ENCODE measurements at regions not wholly inside any gene's neighbourhood (a gene's known extent, or its start where the extent isn't known, plus 50 kb on each side); places are given as distances from the start of the nearest gene placed in this dataset.
A peak's percentile ranks its signal among the peaks of the same experiment; 100 is the strongest.

- no peak overlapping the region for H3K56ac ChIP-seq (replicated peaks; ENCODE audit: insufficient read length, low read depth, low read length)
- H4K5ac ChIP-seq (ENCODE audit: insufficient read length, low read depth, low read length): no peak overlapping the region
- H4K8ac ChIP-seq (ENCODE audit: extremely low read depth, insufficient read depth, low read length): no peak overlapping the region
- no peaks in the 10 kb centered on the region for H3K79me1 ChIP-seq (ENCODE audit: low read depth, low read length)
- peak overlapping the region; percentile 51; the same call in 1 of the 2 replicates for H2BK20ac ChIP-seq (ENCODE audit: low read length)
- no peak overlapping the region for H3K4ac ChIP-seq (replicated peaks; ENCODE audit: insufficient read length, low read depth, low read length)
- H3K23me2 ChIP-seq (ENCODE audit: low read depth, low read length): no peaks in the 10 kb centered on the region
- H3K9ac ChIP-seq (replicated peaks in 1 of 4; ENCODE audit: extremely low read depth in 1 of 4, low read depth in 3 of 4, low read length in 3 of 4): no peak overlapping the region
- H3K14ac ChIP-seq (ENCODE audit: insufficient read length): no peak overlapping the region
- no peak for DNase-seq (ENCODE audit: low read depth in 1 of 2, low spot score in 2 of 2)
- H3K27ac ChIP-seq (ENCODE audit: low read depth, low read length): no peak overlapping the region
- ChIA-PET POLR2A (ENCODE audit: partially characterized antibody) (no interaction called here), CTCF (ENCODE audit: partially characterized antibody) (interaction anchor here (1.3 kb wide), 1 partner anchor 39 kb away, joined by 4 read pairs; no protein-coding TSS in a partner anchor)
- peak overlapping the region; percentile 89 for H4K91ac ChIP-seq (replicated peaks; ENCODE audit: insufficient read length, low read length)
- H3K4me1 ChIP-seq (replicated peaks in 1 of 4; ENCODE audit: control insufficient read depth in 3 of 4, insufficient read depth in 4 of 4, low read length in 3 of 4): peaks cover 17 to 27% (median 18%) of the 10 kb centered on the region in 4 experiments
- H3K36me3 ChIP-seq (ENCODE audit: control insufficient read depth in 2 of 4, insufficient read depth in 4 of 4, low read length in 3 of 4): 0 out of 8 replicates have a peak, but pooled peaks cover 0 to 5% (median 0%) of the 10 kb centered on the region in 4 experiments
- no peak overlapping the region for H3K4me2 ChIP-seq (ENCODE audit: insufficient read depth in 1 of 2, low read depth in 2 of 2, low read length in 2 of 2)
- H2BK120ac ChIP-seq (replicated peaks; ENCODE audit: low read depth, low read length): peak overlapping the region; percentile 58
- no peak overlapping the region for H2AFZ ChIP-seq (ENCODE audit: low read length)
- WGBS, 2 experiments (ENCODE audit: extremely low coverage in 1 of 2, insufficient coverage in 1 of 2, insufficient read length in 1 of 2, insufficient replicate concordance in 2 of 2, low coverage in 1 of 2, low lambda C conversion rate in 2 of 2, missing lambda C conversion rate in 1 of 2): 88% methylated on average over 5 of the region's 5 CpGs; no CpG with 5 or more reads in 1 of the 2 experiments
- H2BK5ac ChIP-seq (ENCODE audit: low read depth, low read length): peak overlapping the region; percentile 2; the same call in 1 of the 2 replicates
- peaks cover 5 to 10% of the 10 kb centered on the region in 2 experiments; a peak in 3 of 4 replicates for H3K9me3 ChIP-seq (ENCODE audit: insufficient read depth in 2 of 2, low read depth in 1 of 2, low read length in 1 of 2)
- no peaks in the 10 kb centered on the region for H3K27me3 ChIP-seq (replicated peaks in 1 of 4; ENCODE audit: control insufficient read depth in 3 of 4, extremely low read depth in 1 of 4, insufficient read depth in 3 of 4, low read length in 3 of 4)
- no peaks in the 10 kb centered on the region for H3K79me2 ChIP-seq (ENCODE audit: control insufficient read depth in 1 of 2, insufficient read depth in 2 of 2, low read length in 2 of 2)
- no peak for FAIRE-seq
- no peak overlapping the region for H2BK15ac ChIP-seq (ENCODE audit: low read length)
- H3K23ac ChIP-seq (ENCODE audit: insufficient read length): no peak overlapping the region
- H3K18ac ChIP-seq (ENCODE audit: extremely low read depth, low read length): no peak overlapping the region
- H3K4me3 ChIP-seq (ENCODE audit: extremely low read depth in 1 of 4, insufficient read depth in 2 of 4, low read depth in 3 of 4, low read length in 4 of 4): no peak overlapping the region
- H4K20me1 ChIP-seq (replicated peaks in 1 of 2; ENCODE audit: control insufficient read depth in 1 of 2, insufficient read depth in 2 of 2, low read length in 2 of 2): no peaks in the 10 kb centered on the region
- H2AK5ac ChIP-seq (ENCODE audit: low read depth, low read length): peak overlapping the region; percentile 72; the same call in 1 of the 2 replicates
- H2BK12ac ChIP-seq (ENCODE audit: low read depth, low read length): peak overlapping the region; percentile 65; the same call in 1 of the 2 replicates
- TF ChIP-seq RAD21 (IDR thresholded peaks at IDR 0.05 in 1 of 2, conservative IDR thresholded peaks at IDR 0.05 in 1 of 2; ENCODE audit: low read depth in 2 of 2, low read length in 2 of 2) (no peak), RBBP5 (IDR thresholded peaks at IDR 0.05; ENCODE audit: borderline replicate concordance, low read depth, low read length) (no peak), HDAC2 (IDR thresholded peaks at IDR 0.05; ENCODE audit: borderline replicate concordance in 1 of 2, low read depth in 2 of 2, low read length in 2 of 2) (no peak), TEAD4 (IDR thresholded peaks at IDR 0.05; ENCODE audit: low read depth, low read length) (no peak), RNF2 (IDR thresholded peaks at IDR 0.05; ENCODE audit: borderline replicate concordance, low read depth, low read length, missing control alignments, poor library complexity, severe bottlenecking) (no peak), EP300 (IDR thresholded peaks at IDR 0.05; ENCODE audit: borderline replicate concordance in 1 of 2, low read depth in 2 of 2, low read length in 2 of 2) (no peak), JUND (IDR thresholded peaks at IDR 0.05; ENCODE audit: low read length) (no peak), SP4 (IDR thresholded peaks at IDR 0.05; ENCODE audit: low read length) (no peak), KDM4A (IDR thresholded peaks at IDR 0.05; ENCODE audit: low read depth, low read length, severe bottlenecking) (no peak), HDAC6 (IDR thresholded peaks at IDR 0.05; ENCODE audit: low read depth, low read length) (no peak), KDM1A (IDR thresholded peaks at IDR 0.05; ENCODE audit: borderline replicate concordance, low read length) (no peak), BRCA1 (IDR thresholded peaks at IDR 0.05; ENCODE audit: low read depth, low read length) (no peak), TAF7 (optimal IDR thresholded peaks at IDR 0.05; ENCODE audit: borderline replicate concordance, low read depth, low read length) (no peak)
Measured at GRCh38 chr1:224495866-224496265, 61.3 kb upstream of the WDR26 start.

All from H1 (cell line).